ENCODE measurements at regions not wholly inside any gene's neighbourhood (a gene's known extent, or its start where the extent isn't known, plus 50 kb on each side); places are given as distances from the start of the nearest gene placed in this dataset.

DNA sequence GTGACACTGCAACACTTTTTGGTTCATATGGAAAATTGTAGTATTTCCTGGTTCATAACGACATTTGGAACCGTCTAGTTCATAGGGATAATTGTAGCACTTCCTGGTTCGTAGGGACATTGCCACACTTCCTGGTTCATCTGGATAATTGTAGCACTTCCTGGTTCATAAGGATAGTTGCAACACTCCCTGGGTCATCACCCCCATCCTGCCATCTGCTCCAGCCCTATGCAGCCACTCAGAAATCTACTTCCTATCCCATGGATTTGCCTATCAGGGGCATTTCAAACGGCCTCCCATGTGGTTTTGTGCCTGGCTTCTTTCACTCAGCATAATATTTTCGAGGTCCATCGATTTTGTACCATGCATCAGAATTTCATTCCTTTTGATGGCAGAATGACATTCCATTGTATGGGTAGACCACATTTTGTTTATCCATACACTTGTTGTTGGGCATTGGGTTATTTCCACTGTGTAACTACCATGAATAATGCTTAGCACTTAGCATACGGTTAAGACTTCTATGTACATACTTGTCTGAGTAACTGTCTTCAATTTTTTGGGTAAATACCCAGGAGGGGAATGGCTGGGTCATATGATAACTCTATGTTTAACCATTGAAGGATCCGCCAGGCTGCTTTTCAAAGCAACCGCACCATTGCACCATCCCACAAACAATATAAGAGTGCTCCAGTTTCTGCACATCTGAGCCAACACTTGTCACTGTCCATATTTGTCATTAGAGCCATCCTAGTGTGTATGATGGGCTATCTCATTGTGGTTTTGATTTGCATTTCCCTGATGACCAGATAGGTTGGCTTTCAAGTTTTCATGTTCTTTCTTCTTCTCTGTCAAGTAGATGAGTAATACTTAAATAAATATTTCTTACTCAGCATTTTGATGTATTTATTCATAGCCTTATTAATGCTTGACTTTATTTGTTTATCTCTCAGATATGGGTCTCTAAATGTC is 58.3 kb upstream of the CD99 start:
- no peak for TF ChIP-seq TEAD4 (CRISPR knock-in tag; IDR thresholded peaks at IDR 0.05)
- no peak for TF ChIP-seq ETV6 (CRISPR knock-in tag; IDR thresholded peaks at IDR 0.05)
- no peak for TF ChIP-seq ZNF423 (CRISPR knock-in tag; IDR thresholded peaks at IDR 0.05)
- TF ChIP-seq, protein P1, sequence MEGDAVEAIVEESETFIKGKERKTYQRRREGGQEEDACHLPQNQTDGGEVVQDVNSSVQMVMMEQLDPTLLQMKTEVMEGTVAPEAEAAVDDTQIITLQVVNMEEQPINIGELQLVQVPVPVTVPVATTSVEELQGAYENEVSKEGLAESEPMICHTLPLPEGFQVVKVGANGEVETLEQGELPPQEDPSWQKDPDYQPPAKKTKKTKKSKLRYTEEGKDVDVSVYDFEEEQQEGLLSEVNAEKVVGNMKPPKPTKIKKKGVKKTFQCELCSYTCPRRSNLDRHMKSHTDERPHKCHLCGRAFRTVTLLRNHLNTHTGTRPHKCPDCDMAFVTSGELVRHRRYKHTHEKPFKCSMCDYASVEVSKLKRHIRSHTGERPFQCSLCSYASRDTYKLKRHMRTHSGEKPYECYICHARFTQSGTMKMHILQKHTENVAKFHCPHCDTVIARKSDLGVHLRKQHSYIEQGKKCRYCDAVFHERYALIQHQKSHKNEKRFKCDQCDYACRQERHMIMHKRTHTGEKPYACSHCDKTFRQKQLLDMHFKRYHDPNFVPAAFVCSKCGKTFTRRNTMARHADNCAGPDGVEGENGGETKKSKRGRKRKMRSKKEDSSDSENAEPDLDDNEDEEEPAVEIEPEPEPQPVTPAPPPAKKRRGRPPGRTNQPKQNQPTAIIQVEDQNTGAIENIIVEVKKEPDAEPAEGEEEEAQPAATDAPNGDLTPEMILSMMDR (IDR thresholded peaks at IDR 0.05), result no peak
- no peak for TF ChIP-seq USF2 (CRISPR knock-in tag; IDR thresholded peaks at IDR 0.05)

Data from WTC11 (cell line).